Vagina (tissue), 2 donors: ENCODE measurements at regions not wholly inside any gene's neighbourhood (a gene's known extent, or its start where the extent isn't known, plus 50 kb on each side); places are given as distances from the start of the nearest gene placed in this dataset.

Experiments
- POLR2A ChIP-seq, 2 donors: fragments of 450-650 bp; IDR thresholded peaks; one replicate each; pipeline ENCODE4 v1.6.1; 2017; ENCODE audit warnings: antibody characterized with exemption in 2 of 2, mild to moderate bottlenecking in 2 of 2, moderate library complexity in 2 of 2
- TF ChIP-seq, protein P1 (sequence below), 3 experiments: fragments of 450-650 bp in 2 of 3; fragments of 200-600 bp in 1 of 3; sonication (generic) in 1 of 3; IDR thresholded peaks; one replicate each; pipeline ENCODE4 v1.5.1; 2017 to 2019; ENCODE audit warnings: antibody characterized with exemption in 3 of 3, mild to moderate bottlenecking in 2 of 3, moderate library complexity in 2 of 3

DNA sequence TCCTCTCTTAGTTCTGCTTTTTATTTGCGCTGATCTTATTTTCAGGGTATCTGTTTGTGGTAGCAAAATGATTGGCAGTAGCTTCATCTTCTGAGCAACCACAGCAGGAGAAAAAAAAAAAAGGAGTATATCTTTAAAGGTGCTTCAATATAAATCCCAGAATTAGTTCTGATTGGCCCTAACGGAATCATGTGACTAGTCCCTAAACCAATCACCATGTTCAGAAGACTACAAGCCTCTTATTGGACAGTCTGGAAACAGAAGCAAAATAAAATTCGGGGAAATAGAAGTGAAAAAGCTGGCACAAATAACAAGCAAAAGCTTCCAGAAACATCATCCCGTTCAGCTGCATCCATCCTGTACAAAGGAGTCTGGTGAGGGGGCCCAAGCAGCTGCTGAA is 49.9 kb upstream of the PTPRO start:
- TF ChIP-seq, protein P1, sequence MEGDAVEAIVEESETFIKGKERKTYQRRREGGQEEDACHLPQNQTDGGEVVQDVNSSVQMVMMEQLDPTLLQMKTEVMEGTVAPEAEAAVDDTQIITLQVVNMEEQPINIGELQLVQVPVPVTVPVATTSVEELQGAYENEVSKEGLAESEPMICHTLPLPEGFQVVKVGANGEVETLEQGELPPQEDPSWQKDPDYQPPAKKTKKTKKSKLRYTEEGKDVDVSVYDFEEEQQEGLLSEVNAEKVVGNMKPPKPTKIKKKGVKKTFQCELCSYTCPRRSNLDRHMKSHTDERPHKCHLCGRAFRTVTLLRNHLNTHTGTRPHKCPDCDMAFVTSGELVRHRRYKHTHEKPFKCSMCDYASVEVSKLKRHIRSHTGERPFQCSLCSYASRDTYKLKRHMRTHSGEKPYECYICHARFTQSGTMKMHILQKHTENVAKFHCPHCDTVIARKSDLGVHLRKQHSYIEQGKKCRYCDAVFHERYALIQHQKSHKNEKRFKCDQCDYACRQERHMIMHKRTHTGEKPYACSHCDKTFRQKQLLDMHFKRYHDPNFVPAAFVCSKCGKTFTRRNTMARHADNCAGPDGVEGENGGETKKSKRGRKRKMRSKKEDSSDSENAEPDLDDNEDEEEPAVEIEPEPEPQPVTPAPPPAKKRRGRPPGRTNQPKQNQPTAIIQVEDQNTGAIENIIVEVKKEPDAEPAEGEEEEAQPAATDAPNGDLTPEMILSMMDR (IDR thresholded peaks at IDR 0.05), result no peak
- TF ChIP-seq POLR2A (IDR thresholded peaks at IDR 0.05), result no peak
